Stimulated activated naive CD8-positive, alpha-beta T cell treated with anti-CD3 and anti-CD28 coated beads, Interleukin-15, Interleukin-2, amounts not matched to agents 100 ng/mL and 50 ng/mL, for 24 hours (primary cell): ENCODE measurements at regions not wholly inside any gene's neighbourhood (a gene's known extent, or its start where the extent isn't known, plus 50 kb on each side); places are given as distances from the start of the nearest gene placed in this dataset.

Experiments used
- H3K27ac Mint-ChIP-seq: one replicate; pipeline ENCODE4 v1.8.0; 2021; ENCODE audit warnings: mild to moderate bottlenecking, mixed read lengths
- H3K27me3 Mint-ChIP-seq: one replicate; pipeline ENCODE4 v1.8.0; 2021; ENCODE audit warnings: mixed read lengths
- H3K36me3 Mint-ChIP-seq: one replicate; pipeline ENCODE4 v1.8.0; 2021; ENCODE audit warnings: low read depth, mixed read lengths
- H3K4me1 Mint-ChIP-seq: one replicate; pipeline ENCODE4 v1.8.0; 2021; ENCODE audit warnings: low read depth, mixed read lengths
- H3K4me3 Mint-ChIP-seq: one replicate; pipeline ENCODE4 v1.8.0; 2021; ENCODE audit warnings: mild to moderate bottlenecking, mixed read lengths
- H3K9me3 Mint-ChIP-seq: one replicate; pipeline ENCODE4 v1.8.0; 2021; ENCODE audit warnings: mixed read lengths

DNA sequence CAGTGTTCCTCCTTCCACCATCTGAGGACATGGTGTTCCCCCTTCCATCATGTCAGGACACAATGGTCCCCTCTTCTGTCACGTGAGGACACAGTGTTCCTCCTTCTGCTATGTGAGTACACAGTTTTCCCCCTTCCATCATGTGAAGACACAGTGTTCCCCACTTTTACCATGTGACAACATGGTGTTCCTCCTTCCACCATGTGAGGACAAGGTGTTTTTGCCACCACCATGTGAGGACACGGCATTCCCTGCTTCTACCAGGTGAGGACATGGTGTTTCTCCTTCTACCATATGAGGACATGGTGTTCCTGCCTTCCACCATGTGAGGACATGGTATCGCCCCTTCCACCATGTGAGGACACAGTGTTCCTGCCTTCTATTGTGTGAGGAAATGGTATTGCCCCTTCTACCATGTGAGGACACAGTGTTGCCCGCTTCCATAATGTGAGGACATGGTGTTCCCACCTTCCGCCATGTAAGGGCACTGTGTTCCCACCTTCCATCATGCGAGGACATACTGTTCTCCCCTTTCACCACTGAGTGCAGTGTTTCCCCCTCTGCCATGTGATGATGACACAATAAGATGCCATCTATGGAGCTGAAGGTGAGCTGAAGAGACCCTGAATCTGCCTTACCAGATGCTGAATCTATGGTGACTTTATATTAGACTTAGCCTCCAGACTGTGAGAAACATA, 132.3 kb downstream of the FCRL5 start:
- no peaks in the 10 kb centered on the region for H3K9me3 Mint-ChIP-seq
- H3K4me1 Mint-ChIP-seq: no peaks in the 10 kb centered on the region
- peaks cover 12% of the 10 kb centered on the region for H3K27me3 Mint-ChIP-seq
- no peak overlapping the region for H3K27ac Mint-ChIP-seq
- H3K36me3 Mint-ChIP-seq: no peaks in the 10 kb centered on the region
- H3K4me3 Mint-ChIP-seq: no peak overlapping the region

DNA sequence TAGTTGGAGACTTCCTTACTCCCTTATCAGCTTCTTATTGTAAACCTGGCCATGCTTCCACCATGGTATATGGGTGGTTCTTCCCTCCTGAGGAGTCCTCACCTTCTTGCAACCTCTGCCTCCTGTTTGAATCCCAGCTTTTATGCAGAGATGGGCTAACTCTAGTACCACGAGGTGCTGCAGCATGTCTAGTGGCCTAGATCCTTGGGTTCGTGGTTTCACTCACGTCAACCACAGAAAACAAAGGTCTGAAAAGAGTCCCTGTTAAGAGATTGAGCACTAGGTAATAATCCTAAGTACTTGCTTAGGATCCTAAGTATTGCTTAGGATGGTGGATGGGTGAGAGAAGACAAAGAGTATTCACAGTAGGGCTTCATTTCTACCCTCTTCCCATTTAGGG, 133.7 kb downstream of the FCRL5 start:
- no peaks in the 10 kb centered on the region for H3K36me3 Mint-ChIP-seq
- H3K4me1 Mint-ChIP-seq: no peaks in the 10 kb centered on the region
- H3K9me3 Mint-ChIP-seq: no peaks in the 10 kb centered on the region
- H3K27me3 Mint-ChIP-seq: peaks cover 12% of the 10 kb centered on the region
- no peak overlapping the region for H3K27ac Mint-ChIP-seq
- no peak overlapping the region for H3K4me3 Mint-ChIP-seq

DNA sequence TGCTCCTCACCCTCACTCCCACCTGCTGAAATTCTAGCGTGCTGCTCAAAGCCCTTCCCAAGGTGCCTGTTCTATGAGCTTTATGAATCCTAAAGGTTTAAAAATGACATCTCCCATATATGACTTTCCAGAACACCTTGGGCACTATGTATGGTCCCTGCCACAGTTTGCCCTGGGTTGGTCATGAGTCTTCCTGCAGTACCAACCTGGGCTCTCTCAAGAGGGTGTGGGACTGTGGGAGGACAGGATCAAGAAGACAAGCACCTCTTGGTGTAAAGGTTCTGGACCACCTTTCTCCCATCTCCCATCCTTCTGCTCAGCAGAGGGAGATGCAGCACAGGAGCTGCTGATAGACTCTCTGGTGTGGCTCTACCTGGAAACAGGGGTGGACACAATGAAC, 134.1 kb downstream of the FCRL5 start:
- no peaks in the 10 kb centered on the region for H3K4me1 Mint-ChIP-seq
- H3K27ac Mint-ChIP-seq: no peak overlapping the region
- no peaks in the 10 kb centered on the region for H3K9me3 Mint-ChIP-seq
- H3K36me3 Mint-ChIP-seq: no peaks in the 10 kb centered on the region
- H3K27me3 Mint-ChIP-seq: peaks cover 12% of the 10 kb centered on the region
- H3K4me3 Mint-ChIP-seq: no peak overlapping the region

DNA sequence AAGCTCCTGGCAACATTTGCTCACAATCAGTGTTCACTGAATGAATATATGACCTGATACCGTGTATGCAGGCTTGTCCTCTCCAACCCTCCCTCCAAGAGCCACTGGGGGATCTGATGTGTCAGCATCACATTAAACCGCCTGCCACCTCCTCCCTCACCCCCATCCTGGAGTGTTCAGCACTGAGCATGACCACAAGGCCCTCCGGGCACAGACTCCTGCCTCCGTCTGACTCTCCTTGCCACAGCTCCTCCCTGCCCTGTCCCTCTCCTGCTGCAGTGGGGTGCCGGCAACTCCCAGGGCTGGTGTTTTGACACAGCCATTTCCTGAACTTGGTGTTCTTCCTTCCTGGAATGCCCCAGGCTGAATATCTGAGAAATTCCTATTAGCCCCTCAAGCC, 136.7 kb downstream of the FCRL5 start:
- Mint-ChIP-seq H3K9me3 (no peaks in the 10 kb centered on the region), H3K4me1 (no peaks in the 10 kb centered on the region), H3K36me3 (no peaks in the 10 kb centered on the region), H3K27me3 (peaks cover 12% of the 10 kb centered on the region), H3K4me3 (no peak overlapping the region), H3K27ac (no peak overlapping the region)

DNA sequence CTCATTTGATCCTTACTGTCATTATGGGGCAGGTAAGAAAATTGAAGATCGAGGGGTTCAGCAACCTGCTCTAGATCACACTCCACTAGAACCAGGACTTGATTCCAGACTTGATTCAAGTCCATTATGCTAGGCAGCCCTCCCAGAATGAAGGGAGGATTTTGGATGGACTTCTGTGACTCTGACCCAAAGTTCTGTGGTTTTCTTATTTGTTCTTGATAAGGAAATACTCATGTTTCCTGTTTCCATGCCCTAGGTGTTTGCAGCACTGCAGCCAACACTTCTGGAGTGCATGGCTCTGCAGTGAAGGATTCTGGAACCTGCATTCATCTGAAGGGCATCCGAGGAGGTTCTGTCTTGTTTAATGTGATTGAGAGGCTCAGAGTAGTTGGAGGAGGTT, 140.0 kb downstream of the FCRL5 start:
- Mint-ChIP-seq H3K36me3 (no peaks in the 10 kb centered on the region), H3K4me3 (no peak overlapping the region), H3K4me1 (no peaks in the 10 kb centered on the region), H3K27ac (no peak overlapping the region), H3K9me3 (no peaks in the 10 kb centered on the region), H3K27me3 (peaks cover 5% of the 10 kb centered on the region)

DNA sequence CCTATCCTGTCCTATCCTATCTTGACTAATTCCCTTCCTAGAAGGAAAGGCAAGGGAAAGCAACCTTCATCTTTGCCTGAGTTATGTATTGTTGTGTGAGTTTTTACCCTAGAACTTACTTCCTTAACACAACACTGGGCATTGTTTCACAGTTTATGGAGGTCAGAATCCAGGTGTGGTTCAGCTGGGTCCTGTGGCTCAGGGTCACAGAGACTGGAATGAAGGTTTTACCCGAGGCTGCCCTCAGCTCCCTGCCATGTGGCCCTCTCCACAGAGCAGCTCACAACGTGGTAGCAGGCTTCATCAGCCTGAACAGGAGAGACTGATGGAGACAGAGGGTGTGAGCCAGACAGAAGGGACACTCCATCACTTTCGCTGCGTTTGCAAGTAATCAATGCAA, 140.5 kb downstream of the FCRL5 start:
- Mint-ChIP-seq H3K4me1 (no peaks in the 10 kb centered on the region), H3K27ac (no peak overlapping the region), H3K27me3 (peaks cover 5% of the 10 kb centered on the region), H3K9me3 (no peaks in the 10 kb centered on the region), H3K36me3 (no peaks in the 10 kb centered on the region), H3K4me3 (no peak overlapping the region)

DNA sequence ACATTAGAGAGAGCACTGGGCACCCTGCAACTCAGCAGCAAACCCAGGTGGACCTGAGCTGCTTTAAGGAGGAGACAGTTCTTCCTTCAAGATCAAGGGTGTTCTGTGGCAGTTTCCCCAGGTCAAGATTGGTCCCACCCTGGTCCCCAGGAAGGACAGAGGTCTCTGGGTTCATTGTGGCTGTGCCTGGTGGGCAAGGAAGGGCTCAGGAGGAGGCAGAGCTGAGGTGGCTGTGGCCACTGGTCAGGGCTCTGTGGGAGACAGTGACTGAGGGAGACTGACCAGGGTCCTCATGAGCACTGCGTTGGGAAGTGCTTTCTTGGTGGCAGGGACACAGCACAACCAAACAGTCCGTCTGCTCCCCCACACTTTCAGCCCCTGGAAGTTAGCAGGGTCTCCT, 141.3 kb downstream of the FCRL5 start:
- no peaks in the 10 kb centered on the region for H3K27me3 Mint-ChIP-seq
- no peaks in the 10 kb centered on the region for H3K36me3 Mint-ChIP-seq
- H3K4me1 Mint-ChIP-seq: no peaks in the 10 kb centered on the region
- no peak overlapping the region for H3K4me3 Mint-ChIP-seq
- no peak overlapping the region for H3K27ac Mint-ChIP-seq
- H3K9me3 Mint-ChIP-seq: no peaks in the 10 kb centered on the region

DNA sequence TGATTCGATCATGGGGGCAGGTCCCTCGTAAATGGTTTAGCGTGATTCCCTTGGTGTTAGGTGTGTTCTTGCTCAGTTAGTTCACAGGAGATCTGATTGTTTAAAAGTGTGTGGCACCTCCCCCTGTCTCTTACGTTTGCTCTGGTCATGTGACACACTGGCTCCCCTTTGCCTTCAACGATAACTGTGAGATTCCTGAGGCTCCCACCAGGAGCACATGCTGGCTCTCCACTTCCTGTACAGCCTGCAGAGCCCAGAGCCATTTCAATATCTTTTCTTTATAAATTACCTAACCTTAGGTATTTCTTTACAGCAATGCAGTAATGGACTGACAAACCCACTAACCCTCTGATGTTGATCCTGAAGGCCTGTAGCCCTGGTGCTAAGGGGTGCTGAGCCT, 141.9 kb downstream of the FCRL5 start:
- no peaks in the 10 kb centered on the region for H3K4me1 Mint-ChIP-seq
- no peaks in the 10 kb centered on the region for H3K36me3 Mint-ChIP-seq
- no peak overlapping the region for H3K27ac Mint-ChIP-seq
- no peaks in the 10 kb centered on the region for H3K9me3 Mint-ChIP-seq
- no peak overlapping the region for H3K4me3 Mint-ChIP-seq
- H3K27me3 Mint-ChIP-seq: no peaks in the 10 kb centered on the region

DNA sequence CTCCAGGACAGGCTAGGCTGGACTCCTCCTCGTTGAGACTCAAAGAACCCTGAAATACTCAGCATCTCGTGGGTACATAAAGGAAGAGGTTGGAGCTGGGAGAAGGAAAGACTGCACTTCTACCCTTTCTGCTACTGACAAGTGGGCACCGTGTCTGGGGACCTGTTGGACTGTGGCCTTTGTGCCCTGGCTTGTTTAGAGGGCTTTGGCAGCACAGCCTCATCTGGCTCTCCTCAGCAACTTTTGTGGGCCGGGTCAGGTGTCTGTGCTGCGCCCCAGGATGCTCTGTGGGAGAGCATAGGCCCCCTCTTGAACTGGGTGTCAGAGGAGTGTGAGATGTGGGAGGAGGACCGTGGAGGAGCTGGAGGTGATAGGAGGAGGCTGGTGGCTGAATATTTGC, 142.4 kb downstream of the FCRL5 start:
- no peaks in the 10 kb centered on the region for H3K9me3 Mint-ChIP-seq
- H3K4me1 Mint-ChIP-seq: no peaks in the 10 kb centered on the region
- H3K36me3 Mint-ChIP-seq: no peaks in the 10 kb centered on the region
- no peaks in the 10 kb centered on the region for H3K27me3 Mint-ChIP-seq
- no peak overlapping the region for H3K4me3 Mint-ChIP-seq
- H3K27ac Mint-ChIP-seq: no peak overlapping the region

DNA sequence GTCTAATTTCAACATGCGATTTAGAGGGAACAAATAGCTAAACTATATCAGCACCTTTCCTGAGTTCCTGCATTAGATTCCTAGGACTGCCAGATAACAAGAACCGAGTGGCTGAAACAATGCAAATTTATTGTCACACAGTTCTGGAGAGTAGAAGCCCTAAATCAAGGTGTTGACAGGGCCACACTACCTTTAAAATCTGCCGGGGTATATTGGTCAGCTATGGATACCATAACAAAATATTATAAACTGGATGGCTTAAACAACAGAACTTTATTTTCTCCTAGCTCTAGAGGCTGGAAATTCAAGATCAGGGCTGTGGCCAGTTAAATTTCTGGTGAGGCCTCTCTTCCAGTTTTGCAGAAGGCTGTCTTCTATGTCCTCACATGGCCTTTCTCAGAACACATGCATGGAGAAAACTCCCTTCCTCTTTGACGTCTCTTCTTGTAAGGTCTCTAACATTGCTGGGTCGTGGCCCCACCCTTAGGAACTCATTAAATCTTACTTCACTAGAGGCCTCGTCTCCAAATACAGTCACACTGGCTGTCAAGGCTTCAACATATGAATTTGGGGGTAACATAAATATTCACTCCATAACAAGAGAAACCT, 144.3 kb downstream of the FCRL5 start:
- Mint-ChIP-seq H3K27ac (no peak overlapping the region), H3K4me3 (no peak overlapping the region), H3K27me3 (peaks cover 4% of the 10 kb centered on the region), H3K4me1 (peaks cover 5% of the 10 kb centered on the region), H3K9me3 (no peaks in the 10 kb centered on the region), H3K36me3 (no peaks in the 10 kb centered on the region)

DNA sequence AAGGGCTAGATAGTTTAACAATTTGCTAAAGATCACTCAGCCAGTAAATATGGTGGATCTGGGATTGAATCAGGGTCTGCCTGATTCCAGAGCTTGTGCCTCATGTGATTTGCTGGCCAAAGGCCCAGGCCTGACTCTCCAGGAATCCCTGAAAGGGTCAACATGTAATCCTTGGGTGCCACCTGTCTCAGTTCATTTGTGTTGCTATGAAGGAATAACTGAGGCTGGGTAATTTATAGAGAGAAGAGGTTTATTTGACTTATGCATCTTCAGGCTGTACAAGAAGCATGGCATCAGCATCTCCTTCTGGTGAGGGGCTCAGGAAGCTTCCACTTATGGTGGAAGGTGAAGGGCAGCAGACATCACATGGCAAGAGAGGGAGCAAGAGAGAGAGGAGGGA, 144.9 kb downstream of the FCRL5 start:
- H3K27ac Mint-ChIP-seq: no peak overlapping the region

DNA sequence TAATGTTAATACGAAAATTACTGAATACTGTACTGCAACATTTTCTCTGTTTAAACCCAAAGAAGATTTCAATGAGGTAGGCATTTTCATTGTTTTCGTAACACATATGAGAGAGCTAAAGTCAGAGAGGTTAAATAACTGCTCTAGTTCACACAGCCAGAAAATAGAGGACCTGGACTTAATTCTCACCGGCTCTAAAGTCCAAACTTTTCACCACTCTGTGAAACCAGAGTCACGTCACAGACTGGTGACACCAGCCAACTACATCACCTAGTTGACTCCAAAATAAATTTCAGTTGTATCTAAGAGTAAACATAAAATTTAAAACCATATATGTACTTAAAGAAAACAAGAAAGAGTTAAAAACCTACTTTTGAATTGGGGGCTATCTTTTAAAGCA, 146.7 kb downstream of the FCRL5 start:
- no peak overlapping the region for H3K27ac Mint-ChIP-seq
- H3K36me3 Mint-ChIP-seq: no peaks in the 10 kb centered on the region
- no peak overlapping the region for H3K4me3 Mint-ChIP-seq
- no peaks in the 10 kb centered on the region for H3K9me3 Mint-ChIP-seq
- peaks cover 7% of the 10 kb centered on the region for H3K4me1 Mint-ChIP-seq
- H3K27me3 Mint-ChIP-seq: peaks cover 17% of the 10 kb centered on the region

More for the DNA sequence above, 144.9 kb downstream of the FCRL5 start:
- H3K9me3 Mint-ChIP-seq: no peaks in the 10 kb centered on the region
- H3K27me3 Mint-ChIP-seq: peaks cover 8% of the 10 kb centered on the region
- peaks cover 7% of the 10 kb centered on the region for H3K4me1 Mint-ChIP-seq
- no peaks in the 10 kb centered on the region for H3K36me3 Mint-ChIP-seq
- no peak overlapping the region for H3K4me3 Mint-ChIP-seq

DNA sequence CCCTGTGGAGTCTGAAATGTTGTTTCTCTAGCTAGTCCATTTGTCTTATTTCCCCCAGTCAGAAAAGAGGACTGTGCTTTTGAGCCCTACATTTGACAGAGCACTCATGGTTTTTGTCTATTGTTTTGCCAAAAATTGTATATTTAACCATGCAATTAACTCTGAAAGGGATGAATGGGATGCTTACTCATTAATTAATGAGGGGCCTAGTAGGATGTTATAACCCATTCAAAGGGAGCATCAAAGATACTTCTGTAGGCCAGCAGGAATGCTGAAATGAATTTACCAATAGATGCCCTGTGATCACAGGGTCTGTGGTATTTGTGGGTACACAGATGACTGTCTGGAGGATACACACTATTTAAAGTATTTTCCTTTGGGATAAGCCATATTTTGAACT, 147.7 kb downstream of the FCRL5 start:
- Mint-ChIP-seq H3K4me3 (no peak overlapping the region), H3K4me1 (peaks cover 13% of the 10 kb centered on the region), H3K9me3 (no peaks in the 10 kb centered on the region), H3K27me3 (peaks cover 19% of the 10 kb centered on the region), H3K36me3 (no peaks in the 10 kb centered on the region), H3K27ac (no peak overlapping the region)

DNA sequence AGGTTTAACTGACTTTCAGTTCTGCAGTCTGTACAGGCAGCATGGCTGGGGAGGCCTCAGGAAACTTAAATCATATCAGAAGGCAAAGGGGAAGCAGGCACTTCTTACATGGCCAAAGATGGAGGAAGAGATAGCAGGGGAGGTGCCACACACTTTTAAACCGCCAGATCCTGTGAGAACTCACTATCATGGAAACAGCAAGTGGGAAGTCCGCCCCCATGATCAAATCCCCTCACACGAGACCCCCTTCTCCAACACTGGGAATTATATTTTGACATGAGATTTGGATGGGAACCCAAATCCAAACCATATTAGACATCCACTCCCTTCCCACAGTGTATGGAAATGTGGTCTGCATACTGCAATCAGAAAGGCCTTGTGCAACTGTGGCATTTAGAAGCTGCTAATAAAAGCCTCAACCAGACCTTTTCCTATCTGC, 148.2 kb downstream of the FCRL5 start:
- H3K27ac Mint-ChIP-seq: no peak overlapping the region

DNA sequence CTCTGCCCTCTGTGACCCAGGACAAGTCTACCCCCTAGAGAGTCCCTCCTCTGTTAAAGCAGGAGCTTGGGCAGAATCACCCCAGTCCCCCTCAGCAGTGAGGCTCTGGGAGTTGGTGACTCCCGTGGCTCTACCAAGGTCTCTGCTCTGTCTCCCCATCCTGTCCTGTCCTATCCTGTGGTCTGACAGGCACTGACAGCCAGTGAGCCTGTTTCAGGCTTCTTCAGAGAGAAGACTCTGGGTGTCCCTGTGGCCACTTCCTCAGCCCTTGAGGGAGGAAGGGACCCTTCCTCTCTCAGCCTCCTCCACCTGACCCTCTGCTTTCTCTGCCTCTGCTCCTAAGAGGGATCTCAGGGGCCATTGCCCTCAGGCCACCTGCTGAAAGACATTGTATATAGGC, 148.7 kb downstream of the FCRL5 start:
- no peaks in the 10 kb centered on the region for H3K36me3 Mint-ChIP-seq
- H3K9me3 Mint-ChIP-seq: no peaks in the 10 kb centered on the region
- peaks cover 16% of the 10 kb centered on the region for H3K4me1 Mint-ChIP-seq
- peaks cover 19% of the 10 kb centered on the region for H3K27me3 Mint-ChIP-seq
- no peak overlapping the region for H3K27ac Mint-ChIP-seq
- no peak overlapping the region for H3K4me3 Mint-ChIP-seq

More for the DNA sequence above, 148.2 kb downstream of the FCRL5 start:
- Mint-ChIP-seq H3K4me1 (peaks cover 16% of the 10 kb centered on the region), H3K9me3 (no peaks in the 10 kb centered on the region), H3K4me3 (no peak overlapping the region), H3K36me3 (no peaks in the 10 kb centered on the region), H3K27me3 (peaks cover 19% of the 10 kb centered on the region)

DNA sequence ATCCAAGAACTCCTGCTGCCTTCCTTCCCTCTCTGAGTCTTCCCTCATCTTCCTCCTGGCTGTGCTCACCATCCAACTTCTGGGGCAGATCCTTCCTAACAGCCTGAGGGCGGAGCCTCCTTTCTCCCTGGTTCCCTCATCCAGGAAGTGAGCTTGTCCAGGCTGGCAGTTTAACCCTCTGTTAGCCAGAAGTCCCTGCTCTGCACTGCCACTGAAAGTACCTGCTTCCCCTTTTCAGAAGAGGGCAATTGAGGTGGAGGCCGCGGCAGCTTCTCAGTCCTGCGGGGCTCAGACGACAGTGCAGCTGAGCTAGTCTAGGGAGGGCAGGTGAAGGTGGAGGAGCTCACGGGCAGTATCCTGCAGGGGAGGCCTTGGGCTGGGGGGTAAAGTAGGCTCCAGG, 149.1 kb downstream of the FCRL5 start:
- Mint-ChIP-seq H3K9me3 (no peaks in the 10 kb centered on the region), H3K27me3 (peaks cover 19% of the 10 kb centered on the region), H3K4me3 (no peak overlapping the region), H3K27ac (no peak overlapping the region), H3K36me3 (no peaks in the 10 kb centered on the region), H3K4me1 (peaks cover 16% of the 10 kb centered on the region)
